ENCODE measurements at regions not wholly inside any gene's neighbourhood (a gene's known extent, or its start where the extent isn't known, plus 50 kb on each side); places are given as distances from the start of the nearest gene placed in this dataset.
"Not testable (repeated sequence)": the region's sequence is repeated elsewhere in the genome, so short reads cannot be mapped to it uniquely, and the experiment has no call there.

DNA sequence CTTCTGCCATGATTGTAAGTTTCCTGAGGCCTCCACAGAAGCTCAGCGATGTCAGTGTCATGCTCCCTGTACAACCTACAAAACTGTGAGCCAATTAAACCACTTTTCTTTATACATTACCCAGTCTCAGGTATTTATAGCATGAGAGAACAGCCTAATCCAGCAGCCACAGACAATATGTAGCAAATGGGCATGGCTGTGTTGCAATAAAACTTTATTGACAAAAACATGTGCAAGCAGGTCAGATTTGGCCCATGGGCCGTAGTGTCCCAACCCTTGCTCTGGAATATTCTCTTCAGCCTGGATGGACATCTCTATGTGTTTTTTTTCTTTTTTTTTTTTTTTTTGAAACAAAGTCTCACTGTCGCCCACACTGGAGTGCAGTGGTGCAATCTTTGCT lies 60.9 kb upstream of the EEF2KMT start:
- DNase-seq = no peak

DNA sequence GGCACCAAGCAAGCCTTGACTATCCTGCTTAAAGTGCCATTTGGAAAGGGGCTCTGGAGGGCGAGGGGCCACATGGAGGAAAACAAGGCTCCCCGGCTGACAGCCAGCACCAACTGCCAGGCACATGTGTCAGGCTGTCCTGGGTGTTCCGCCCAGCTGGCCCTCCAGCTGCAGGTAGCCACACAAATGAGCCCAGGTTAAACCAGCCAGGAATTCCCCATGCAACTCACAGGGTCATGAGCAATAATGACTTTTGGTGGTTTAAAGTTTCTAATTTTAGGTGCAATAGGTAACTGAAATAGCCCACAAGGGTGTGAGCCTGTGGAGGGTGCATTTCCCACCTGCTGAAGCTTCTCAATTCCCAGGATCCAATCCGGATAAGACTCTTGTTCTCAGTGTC lies 58.9 kb upstream of the EEF2KMT start:
- not testable (repeated sequence) for DNase-seq

DNA sequence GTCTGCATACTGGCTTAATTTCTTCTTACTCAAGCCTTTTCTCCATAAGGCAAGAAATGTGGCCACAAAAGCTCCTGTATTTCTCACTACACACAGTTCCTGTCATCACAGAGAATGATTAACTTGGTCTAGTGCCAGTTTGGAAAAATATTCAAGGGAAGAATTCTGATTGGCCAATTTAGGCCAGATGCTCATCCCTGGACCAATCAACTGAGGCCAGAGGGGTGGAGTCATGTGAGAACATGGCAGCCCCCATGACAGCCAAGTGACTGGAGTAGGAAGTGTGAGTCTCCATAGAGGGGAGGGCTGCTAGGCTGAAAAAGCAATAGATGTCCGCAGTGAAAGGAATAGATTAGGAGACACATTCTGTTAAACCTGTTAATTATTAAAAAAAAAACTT lies 56.4 kb upstream of the EEF2KMT start:
- not testable (repeated sequence) for DNase-seq

- DNase-seq = not testable (repeated sequence)
Observed at GRCh38 chr16:5151409-5151808, 53.8 kb upstream of the EEF2KMT start.

All from midbrain (tissue), 1 donor.